ENCODE measurements at regions not wholly inside any gene's neighbourhood (a gene's known extent, or its start where the extent isn't known, plus 50 kb on each side); places are given as distances from the start of the nearest gene placed in this dataset.

DNA sequence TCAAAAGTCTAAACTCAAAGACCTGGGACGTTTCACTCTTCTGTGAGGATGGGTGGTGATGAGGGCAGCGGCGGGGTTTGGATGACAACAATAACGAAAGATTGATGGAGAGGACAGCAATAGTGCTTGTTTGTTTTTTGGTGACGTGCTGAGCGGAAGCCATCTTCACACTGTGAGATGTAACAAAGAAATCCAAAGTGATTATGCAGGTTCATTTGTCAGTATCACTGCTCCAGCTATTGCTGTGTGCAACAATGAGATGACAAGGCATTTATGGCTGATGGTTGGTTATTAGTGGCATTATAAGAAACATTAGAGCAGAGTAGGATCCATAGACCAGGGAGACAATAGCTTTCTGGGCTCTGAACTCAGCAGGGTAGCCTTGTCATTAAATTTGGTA lies 306.7 kb downstream of the RNF144B start:
- CTCF ChIA-PET (ENCODE audit: partially characterized antibody), result interaction anchor here (0.6 kb wide), 1 partner anchor 166 kb away, joined by 3 read pairs; no protein-coding TSS in a partner anchor
- no peak overlapping the region for H3K4me2 ChIP-seq (ENCODE audit: insufficient read depth in 1 of 2, low read depth in 2 of 2, low read length in 2 of 2)

More for the DNA sequence above, 306.7 kb downstream of the RNF144B start:
- no peaks in the 10 kb centered on the region for H3K36me3 ChIP-seq (ENCODE audit: control insufficient read depth in 2 of 4, insufficient read depth in 4 of 4, low read length in 3 of 4)
- TF ChIP-seq CBX8 (IDR thresholded peaks at IDR 0.05; ENCODE audit: borderline replicate concordance, low read depth, low read length) (no peak), MAFK (IDR thresholded peaks at IDR 0.05; ENCODE audit: low read depth, low read length) (no peak), EGR1 (IDR thresholded peaks at IDR 0.05; ENCODE audit: borderline replicate concordance, low read depth, low read length) (no peak), SP1 (IDR thresholded peaks at IDR 0.05; ENCODE audit: low read depth, low read length) (no peak), CHD2 (IDR thresholded peaks at IDR 0.05; ENCODE audit: low read length) (no peak), RNF2 (IDR thresholded peaks at IDR 0.05; ENCODE audit: borderline replicate concordance, low read depth, low read length, missing control alignments, poor library complexity, severe bottlenecking) (no peak), CEBPB (IDR thresholded peaks at IDR 0.05; ENCODE audit: low read depth, low read length) (no peak), KDM4A (IDR thresholded peaks at IDR 0.05; ENCODE audit: low read depth, low read length, severe bottlenecking) (no peak)
- no peaks in the 10 kb centered on the region for H4K20me1 ChIP-seq (replicated peaks in 1 of 2; ENCODE audit: control insufficient read depth in 1 of 2, insufficient read depth in 2 of 2, low read length in 2 of 2)
- H3K4me3 ChIP-seq (ENCODE audit: extremely low read depth in 1 of 4, insufficient read depth in 2 of 4, low read depth in 3 of 4, low read length in 4 of 4), result no peak overlapping the region
- H3K56ac ChIP-seq (replicated peaks; ENCODE audit: insufficient read length, low read depth, low read length), result no peak overlapping the region
- no peak overlapping the region for H2BK15ac ChIP-seq (ENCODE audit: low read length)
- H3K79me2 ChIP-seq (ENCODE audit: control insufficient read depth in 1 of 2, insufficient read depth in 2 of 2, low read length in 2 of 2), result no peaks in the 10 kb centered on the region
- no peaks in the 10 kb centered on the region for H3K23me2 ChIP-seq (ENCODE audit: low read depth, low read length)
- no peak overlapping the region for H2AFZ ChIP-seq (ENCODE audit: low read length)
- H3K18ac ChIP-seq (ENCODE audit: extremely low read depth, low read length), result no peak overlapping the region
- no peak overlapping the region for H2BK12ac ChIP-seq (ENCODE audit: low read depth, low read length)
- H2AK5ac ChIP-seq (ENCODE audit: low read depth, low read length), result no peak overlapping the region
- H3K27ac ChIP-seq (ENCODE audit: low read depth, low read length), result no peak overlapping the region
- no peak overlapping the region for H3K9ac ChIP-seq (replicated peaks in 1 of 4; ENCODE audit: extremely low read depth in 1 of 4, low read depth in 3 of 4, low read length in 3 of 4)
- peaks cover 0 to 3% (median 0%) of the 10 kb centered on the region in 4 experiments; a peak in 1 of 7 replicates for H3K4me1 ChIP-seq (replicated peaks in 1 of 4; ENCODE audit: control insufficient read depth in 3 of 4, insufficient read depth in 4 of 4, low read length in 3 of 4)
- H4K5ac ChIP-seq (ENCODE audit: insufficient read length, low read depth, low read length), result no peak overlapping the region
- no peaks in the 10 kb centered on the region for H3K27me3 ChIP-seq (replicated peaks in 1 of 4; ENCODE audit: control insufficient read depth in 3 of 4, extremely low read depth in 1 of 4, insufficient read depth in 3 of 4, low read length in 3 of 4)
- POLR2A ChIA-PET (ENCODE audit: partially characterized antibody), result no interaction called here
- H2BK120ac ChIP-seq (replicated peaks; ENCODE audit: low read depth, low read length), result no peak overlapping the region
- H4K8ac ChIP-seq (ENCODE audit: extremely low read depth, insufficient read depth, low read length), result no peak overlapping the region
- H2BK5ac ChIP-seq (ENCODE audit: low read depth, low read length), result no peak overlapping the region
- H3K79me1 ChIP-seq (ENCODE audit: low read depth, low read length), result no peaks in the 10 kb centered on the region
- FAIRE-seq (no peak), DNase-seq (ENCODE audit: low read depth in 1 of 2, low spot score in 2 of 2) (no peak)
- H3K14ac ChIP-seq (ENCODE audit: insufficient read length), result no peak overlapping the region
- no peak overlapping the region for H3K4ac ChIP-seq (replicated peaks; ENCODE audit: insufficient read length, low read depth, low read length)
- no peak overlapping the region for H3K23ac ChIP-seq (ENCODE audit: insufficient read length)
- no peak overlapping the region for H4K91ac ChIP-seq (replicated peaks; ENCODE audit: insufficient read length, low read length)
- no peak overlapping the region for H2BK20ac ChIP-seq (ENCODE audit: low read length)
- no peaks in the 10 kb centered on the region for H3K9me3 ChIP-seq (ENCODE audit: insufficient read depth in 2 of 2, low read depth in 1 of 2, low read length in 1 of 2)
- WGBS, 2 experiments (ENCODE audit: extremely low coverage in 1 of 2, insufficient coverage in 1 of 2, insufficient read length in 1 of 2, insufficient replicate concordance in 2 of 2, low coverage in 1 of 2, low lambda C conversion rate in 2 of 2, missing lambda C conversion rate in 1 of 2), result 91% methylated on average over 6 of the region's 6 CpGs; no CpG with 5 or more reads in 1 of the 2 experiments

Measured in H1 (cell line).